ENCODE measurements at regions not wholly inside any gene's neighbourhood (a gene's known extent, or its start where the extent isn't known, plus 50 kb on each side); places are given as distances from the start of the nearest gene placed in this dataset.
A peak's percentile ranks its signal among the peaks of the same experiment; 100 is the strongest.
"Not testable (repeated sequence)": the region's sequence is repeated elsewhere in the genome, so short reads cannot be mapped to it uniquely, and the experiment has no call there.

- no peaks in the 10 kb centered on the region for H3K4me1 ChIP-seq
- peaks cover 0 to 9% (median 4%) of the 10 kb centered on the region in 4 donors for H3K9me3 ChIP-seq
- no peak overlapping the region for H3K27ac ChIP-seq
- H3K27me3 ChIP-seq: no peaks in the 10 kb centered on the region
- WGBS, 5 donors: 73 to 88% (median 80%) methylated on average over 3 of the region's 3 CpGs
- TF ChIP-seq POLR2A (IDR thresholded peaks at IDR 0.05) (no peak), CTCF (IDR thresholded peaks at IDR 0.05) (no peak), POLR2AphosphoS5 (IDR thresholded peaks at IDR 0.05) (no peak), EP300 (IDR thresholded peaks at IDR 0.05) (no peak)
- DNase-seq: no peak
- H3K4me3 ChIP-seq: no peak overlapping the region
- H3K36me3 ChIP-seq: no peaks in the 10 kb centered on the region
- intact Hi-C loops (cut with DNase I; ENCODE audit: low total_unique reads): no loop called here
These were observed 462.9 kb upstream of the NRSN1 start for GRCh38 chr6:23663096-23663495.

- H3K4me3 ChIP-seq: no peak overlapping the region
- peak in 1 of 2 donors; percentile 40 for DNase-seq
These were observed 462.4 kb upstream of the NRSN1 start for GRCh38 chr6:23663652-23664051.

GRCh38 chr6:23665911-23666310, 460.1 kb upstream of the NRSN1 start:
- H3K27ac ChIP-seq; H3K4me1 ChIP-seq; H3K36me3 ChIP-seq; DNase-seq; H3K27me3 ChIP-seq; H3K4me3 ChIP-seq; intact Hi-C loops (cut with DNase I; ENCODE audit: low total_unique reads): not testable (repeated sequence)
- peaks cover 0 to 29% (median 8%) of the 10 kb centered on the region in 4 donors for H3K9me3 ChIP-seq
- 89 to 91% (median 91%) methylated on average over 6 of the region's 6 CpGs for WGBS, 5 donors

More at GRCh38 chr6:23663652-23664051, 462.4 kb upstream of the NRSN1 start:
- Histone ChIP-seq H3K27ac (no peak overlapping the region), H3K36me3 (no peaks in the 10 kb centered on the region), H3K27me3 (no peaks in the 10 kb centered on the region), H3K9me3 (peaks cover 0 to 13% (median 5%) of the 10 kb centered on the region in 4 donors), H3K4me1 (no peaks in the 10 kb centered on the region)
- intact Hi-C loops (cut with DNase I; ENCODE audit: low total_unique reads): no loop called here
- WGBS, 5 donors: 60 to 80% (median 70%) methylated on average over 1 of the region's 1 CpG
- TF ChIP-seq POLR2AphosphoS5 (IDR thresholded peaks at IDR 0.05) (no peak), EP300 (IDR thresholded peaks at IDR 0.05) (no peak), CTCF (IDR thresholded peaks at IDR 0.05) (no peak), POLR2A (IDR thresholded peaks at IDR 0.05) (no peak)

- Histone ChIP-seq H3K36me3 (no peaks in the 10 kb centered on the region), H3K27ac (no peak overlapping the region), H3K27me3 (no peaks in the 10 kb centered on the region), H3K4me3 (no peak overlapping the region), H3K4me1 (no peaks in the 10 kb centered on the region), H3K9me3 (peaks cover 4 to 76% (median 33%) of the 10 kb centered on the region in 4 donors)
- 80 to 93% (median 89%) methylated on average over 5 of the region's 5 CpGs for WGBS, 5 donors
- no peak for DNase-seq
- no peak for TF ChIP-seq POLR2AphosphoS5 (IDR thresholded peaks at IDR 0.05)
- no peak for TF ChIP-seq POLR2A (IDR thresholded peaks at IDR 0.05)
- TF ChIP-seq EP300 (IDR thresholded peaks at IDR 0.05): no peak
- no peak for TF ChIP-seq CTCF (IDR thresholded peaks at IDR 0.05)
- intact Hi-C loops (cut with DNase I; ENCODE audit: low total_unique reads): no loop called here
These were observed 453.3 kb upstream of the NRSN1 start for GRCh38 chr6:23672737-23673136.

- DNase-seq: no peak
- Histone ChIP-seq H3K27me3 (no peaks in the 10 kb centered on the region), H3K4me3 (no peak overlapping the region), H3K36me3 (no peaks in the 10 kb centered on the region), H3K4me1 (no peaks in the 10 kb centered on the region), H3K27ac (no peak overlapping the region), H3K9me3 (peaks cover 0 to 25% (median 7%) of the 10 kb centered on the region in 4 donors)
- no peak for TF ChIP-seq POLR2A (IDR thresholded peaks at IDR 0.05)
- TF ChIP-seq POLR2AphosphoS5 (IDR thresholded peaks at IDR 0.05): no peak
- no peak for TF ChIP-seq CTCF (IDR thresholded peaks at IDR 0.05)
- no peak for TF ChIP-seq EP300 (IDR thresholded peaks at IDR 0.05)
- WGBS, 5 donors: 80 to 98% (median 96%) methylated on average over 3 of the region's 3 CpGs
- intact Hi-C loops (cut with DNase I; ENCODE audit: low total_unique reads): no loop called here
These were observed 447.4 kb upstream of the NRSN1 start for GRCh38 chr6:23678626-23679025.

All from stomach (tissue), 8 donors.